Panc1 (cell line): ENCODE measurements at regions not wholly inside any gene's neighbourhood (a gene's known extent, or its start where the extent isn't known, plus 50 kb on each side); places are given as distances from the start of the nearest gene placed in this dataset.

Experiments
- CTCF ChIP-seq: fragments of 450-650 bp; IDR thresholded peaks from 2 replicates; pipeline ENCODE4 v1.5.1; 2017; ENCODE audit warnings: mild to moderate bottlenecking
- POLR2AphosphoS5 ChIP-seq: IDR thresholded peaks from 2 replicates; pipeline ENCODE4 v1.6.1; 2012; ENCODE audit warnings: mild to moderate bottlenecking, low read depth, low read length, moderate library complexity
- REST ChIP-seq, 2 experiments: IDR thresholded peaks; 2 replicates each; pipeline ENCODE4 v1.6.1; 2011 to 2012; ENCODE audit warnings: low read depth in 2 of 2, control low read depth in 1 of 2, low read length in 1 of 2, mild to moderate bottlenecking in 1 of 2, moderate library complexity in 1 of 2; ENCODE audit not compliant: insufficient read depth in 1 of 2
- SIN3A ChIP-seq: IDR thresholded peaks from 2 replicates; pipeline ENCODE4 v1.6.1; 2012; ENCODE audit warnings: low read depth, mild to moderate bottlenecking, low read length, moderate library complexity, borderline replicate concordance; ENCODE audit not compliant: insufficient read depth
- TCF7L2 ChIP-seq: IDR thresholded peaks from 2 replicates; pipeline ENCODE4 v1.6.1; 2011; ENCODE audit warnings: mild to moderate bottlenecking, low read depth, low read length, inconsistent platforms

GRCh38 chr2:236731767-236732580 is 162.3 kb downstream of the ACKR3 start:
- TF ChIP-seq CTCF (no peak), POLR2AphosphoS5 (no peak), REST (IDR thresholded peaks at IDR 0.05; ENCODE audit: insufficient read depth in 1 of 2, low read depth in 2 of 2, low read length in 1 of 2) (no peak), TCF7L2 (no peak), SIN3A (no peak)
